Prostate gland (tissue), 2 donors: ENCODE measurements at regions not wholly inside any gene's neighbourhood (a gene's known extent, or its start where the extent isn't known, plus 50 kb on each side); places are given as distances from the start of the nearest gene placed in this dataset.

Experiments
- DNase-seq: peaks from one replicate; pipeline ENCODE4 v3.0.0-alpha.2; 2019; ENCODE audit warnings: low spot score
- H3K27ac ChIP-seq, 2 donors: fragments of 200-600 bp; sonication (generic); 2 replicates each; pipeline ENCODE4 v1.5.1; 2017 to 2019
- H3K27me3 ChIP-seq: fragments of 200-600 bp; sonication (generic); replicated peaks from 2 replicates; pipeline ENCODE4 v1.5.1; 2019; ENCODE audit not compliant: insufficient read depth
- H3K36me3 ChIP-seq, 2 donors: fragments of 200-600 bp; sonication (generic); 1 replicate in 1 of 2; 2 replicates in 1 of 2; pipeline versions ENCODE4 v1.5.1 to v1.8.1; 2017 to 2019
- H3K4me1 ChIP-seq: fragments of 200-600 bp; sonication (generic); replicated peaks from 2 replicates; pipeline ENCODE4 v1.5.1; 2019
- H3K4me3 ChIP-seq, 2 donors: fragments of 200-600 bp; sonication (generic); 2 replicates each; pipeline ENCODE4 v1.5.1; 2017 to 2019
- H3K9me3 ChIP-seq: fragments of 200-600 bp; sonication (generic); 2 replicates; pipeline ENCODE4 v1.5.1; 2017
- CTCF ChIP-seq, 4 experiments: fragments of 200-600 bp in 2 of 4; fragments of 450-650 bp in 2 of 4; sonication (generic) in 2 of 4; IDR thresholded peaks; 1 replicate in 3 of 4; 2 replicates in 1 of 4; pipeline ENCODE4 v1.5.1; 2016 to 2019; ENCODE audit warnings: antibody characterized with exemption in 4 of 4, mild to moderate bottlenecking in 2 of 4, moderate library complexity in 2 of 4
- POLR2A ChIP-seq: fragments of 450-650 bp; IDR thresholded peaks from one replicate; pipeline ENCODE4 v1.6.1; 2016; ENCODE audit warnings: antibody characterized with exemption, mild to moderate bottlenecking
- POLR2AphosphoS5 ChIP-seq: sonication (generic); formaldehyde crosslinking; IDR thresholded peaks from one replicate; pipeline ENCODE4 v1.6.1; 2017; ENCODE audit warnings: antibody characterized with exemption
- WGBS: methylation state at CpG from one replicate; pipeline ENCODE4 v1.1.5; 2018; 5-methylcytosine and 5-hydroxymethylcytosine counted together
- intact Hi-C: fragments of 100-400 bp; cut with DNase I; formaldehyde crosslinking; loops from one replicate; pipeline ENCODE4 v1.14.2; 2022

GRCh38 chrX:874061-874460 is 243.5 kb downstream of the SHOX start:
- no peaks in the 10 kb centered on the region for H3K9me3 ChIP-seq
- intact Hi-C loops: no loop called here
- no peaks in the 10 kb centered on the region for H3K27me3 ChIP-seq
- no peak overlapping the region for H3K27ac ChIP-seq
- H3K4me3 ChIP-seq: no peak overlapping the region
- WGBS: 69% methylated on average over 15 of the region's 15 CpGs
- H3K4me1 ChIP-seq: no peaks in the 10 kb centered on the region
- no peaks in the 10 kb centered on the region for H3K36me3 ChIP-seq
- DNase-seq: no peak
- TF ChIP-seq POLR2AphosphoS5: no peak

GRCh38 chrX:873016-873415 is 242.4 kb downstream of the SHOX start:
- 67% methylated on average over 7 of the region's 7 CpGs for WGBS
- no peak for DNase-seq
- no peaks in the 10 kb centered on the region for H3K9me3 ChIP-seq
- TF ChIP-seq POLR2A (no peak), CTCF (IDR thresholded peaks at IDR 0.05) (no peak), POLR2AphosphoS5 (no peak)
- no peaks in the 10 kb centered on the region for H3K36me3 ChIP-seq
- no peak overlapping the region for H3K4me3 ChIP-seq
- no peaks in the 10 kb centered on the region for H3K27me3 ChIP-seq
- H3K4me1 ChIP-seq: no peaks in the 10 kb centered on the region
- intact Hi-C loops: no loop called here
- no peak overlapping the region for H3K27ac ChIP-seq

- Histone ChIP-seq H3K36me3 (no peaks in the 10 kb centered on the region), H3K4me3 (no peak overlapping the region), H3K27ac (no peak overlapping the region), H3K4me1 (no peaks in the 10 kb centered on the region), H3K9me3 (no peaks in the 10 kb centered on the region), H3K27me3 (no peaks in the 10 kb centered on the region)
- no peak for TF ChIP-seq POLR2AphosphoS5
- TF ChIP-seq CTCF (IDR thresholded peaks at IDR 0.05): no peak
- TF ChIP-seq POLR2A: no peak
- intact Hi-C loops: no loop called here
- 92% methylated on average over 19 of the region's 19 CpGs for WGBS
- no peak for DNase-seq
These were observed 241.5 kb downstream of the SHOX start for GRCh38 chrX:872090-872489.

- no peak for TF ChIP-seq CTCF (IDR thresholded peaks at IDR 0.05)
- TF ChIP-seq POLR2AphosphoS5: no peak
- no peak for TF ChIP-seq POLR2A
- Histone ChIP-seq H3K27me3 (no peaks in the 10 kb centered on the region), H3K4me3 (no peak overlapping the region), H3K36me3 (no peaks in the 10 kb centered on the region), H3K9me3 (no peaks in the 10 kb centered on the region), H3K27ac (no peak overlapping the region), H3K4me1 (no peaks in the 10 kb centered on the region)
- 75% methylated on average over 10 of the region's 10 CpGs for WGBS
- intact Hi-C loops: no loop called here
- no peak for DNase-seq
These were observed 241.0 kb downstream of the SHOX start for GRCh38 chrX:871626-872025.

- Histone ChIP-seq H3K4me3 (no peak overlapping the region), H3K27ac (no peak overlapping the region), H3K4me1 (no peaks in the 10 kb centered on the region), H3K36me3 (no peaks in the 10 kb centered on the region), H3K27me3 (no peaks in the 10 kb centered on the region), H3K9me3 (no peaks in the 10 kb centered on the region)
- no peak for DNase-seq
- WGBS: 30% methylated on average over 18 of the region's 18 CpGs
- no peak for TF ChIP-seq CTCF (IDR thresholded peaks at IDR 0.05)
- TF ChIP-seq POLR2AphosphoS5: no peak
- TF ChIP-seq POLR2A: no peak
- intact Hi-C loops: no loop called here
These were observed 237.5 kb downstream of the SHOX start for GRCh38 chrX:867966-868647.
